Fibroblast of the aortic adventitia (primary cell): ENCODE measurements at regions not wholly inside any gene's neighbourhood (a gene's known extent, or its start where the extent isn't known, plus 50 kb on each side); places are given as distances from the start of the nearest gene placed in this dataset.

Source experiments
- DNase-seq: peaks from one replicate; pipeline ENCODE4 v3.0.0-alpha.2; 2010; ENCODE audit warnings: low read depth
- H3K4me3 ChIP-seq: 2 replicates; pipeline ENCODE4 v1.5.1; 2011; ENCODE audit warnings: low read depth, mild to moderate bottlenecking, control low read depth, low read length, moderate library complexity
- CTCF ChIP-seq: IDR thresholded peaks from 2 replicates; pipeline ENCODE4 v1.5.1; 2011; ENCODE audit warnings: mild to moderate bottlenecking, low read length, control low read depth, inconsistent platforms; ENCODE audit not compliant: insufficient read depth

GRCh38 chr20:61023612-61024011 is 228.4 kb upstream of the CDH4 start:
- H3K4me3 ChIP-seq: no peak overlapping the region
- DNase-seq: no peak
- TF ChIP-seq CTCF: no peak

- no peak for TF ChIP-seq CTCF
- DNase-seq: no peak
- H3K4me3 ChIP-seq: no peak overlapping the region
These were observed 227.7 kb upstream of the CDH4 start for GRCh38 chr20:61024390-61024789.

- DNase-seq: no peak
- no peak overlapping the region for H3K4me3 ChIP-seq
- no peak for TF ChIP-seq CTCF
These were observed 226.5 kb upstream of the CDH4 start for GRCh38 chr20:61025536-61025935.

- DNase-seq: no peak
- no peak for TF ChIP-seq CTCF
- H3K4me3 ChIP-seq: no peak overlapping the region
These were observed 225.9 kb upstream of the CDH4 start for GRCh38 chr20:61026173-61026572.

GRCh38 chr20:61026731-61027130 is 225.3 kb upstream of the CDH4 start:
- no peak overlapping the region for H3K4me3 ChIP-seq
- TF ChIP-seq CTCF: no peak

GRCh38 chr20:61027218-61027617 is 224.8 kb upstream of the CDH4 start:
- DNase-seq: no peak
- no peak overlapping the region for H3K4me3 ChIP-seq
- no peak for TF ChIP-seq CTCF

More at GRCh38 chr20:61026731-61027130, 225.3 kb upstream of the CDH4 start:
- DNase-seq: no peak

GRCh38 chr20:61030130-61030529 is 221.9 kb upstream of the CDH4 start:
- DNase-seq: no peak
- H3K4me3 ChIP-seq: no peak overlapping the region
- no peak for TF ChIP-seq CTCF
